NCI-H510A (cell line): ENCODE measurements at regions not wholly inside any gene's neighbourhood (a gene's known extent, or its start where the extent isn't known, plus 50 kb on each side); places are given as distances from the start of the nearest gene placed in this dataset.

Experiments
- DNase-seq: peaks from one replicate; lab custom pipeline; 2025; lab: John Stamatoyannopoulos, UW

- no peak for DNase-seq
Observed at GRCh38 chr6:56407883-56408410, 160.6 kb upstream of the COL21A1 start.

DNA sequence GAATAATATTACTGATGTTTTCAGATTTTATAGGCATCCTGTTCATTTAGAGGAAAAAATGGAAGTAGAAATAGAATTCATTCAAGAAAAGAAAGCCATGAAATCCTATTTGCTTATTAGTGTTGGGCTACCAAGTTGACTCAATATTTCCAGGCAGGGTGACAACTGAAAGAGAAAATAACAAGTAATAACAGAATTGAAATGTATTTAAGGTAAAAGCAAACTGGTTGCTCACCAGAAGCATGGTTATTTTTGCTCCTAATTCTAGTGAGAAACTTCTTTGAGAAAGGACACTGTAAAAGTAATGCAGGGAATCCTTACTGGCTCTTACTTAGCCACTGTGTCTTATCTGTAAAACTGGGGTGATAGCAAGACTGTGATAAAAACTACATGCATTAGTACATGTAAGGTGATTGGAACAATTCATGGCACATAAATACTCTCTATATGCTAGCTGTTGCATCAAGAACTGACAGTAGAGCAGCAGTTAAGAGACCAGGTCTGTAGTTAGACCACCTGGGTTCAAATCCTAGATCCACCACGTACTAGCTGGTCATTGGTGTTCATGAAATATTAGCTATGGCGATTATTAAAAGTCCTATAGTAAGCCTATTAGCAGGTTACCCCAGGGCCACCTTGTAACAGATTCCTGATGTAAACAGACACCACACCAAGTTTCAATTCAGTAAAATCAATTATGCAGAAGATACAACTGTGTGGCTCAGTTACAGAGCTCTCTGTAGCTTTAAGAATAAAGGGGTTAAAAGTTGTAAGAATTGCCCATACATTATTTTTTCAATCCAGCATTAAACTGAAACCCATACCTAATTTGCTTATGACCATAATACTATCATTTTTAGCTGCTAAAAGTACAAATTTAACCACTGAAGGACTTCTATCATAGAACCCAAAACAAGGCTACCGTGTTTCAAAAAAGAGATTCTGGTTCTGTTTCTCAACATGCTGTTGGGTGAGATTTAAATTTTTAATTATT is 159.2 kb upstream of the COL21A1 start:
- no peak for DNase-seq

DNA sequence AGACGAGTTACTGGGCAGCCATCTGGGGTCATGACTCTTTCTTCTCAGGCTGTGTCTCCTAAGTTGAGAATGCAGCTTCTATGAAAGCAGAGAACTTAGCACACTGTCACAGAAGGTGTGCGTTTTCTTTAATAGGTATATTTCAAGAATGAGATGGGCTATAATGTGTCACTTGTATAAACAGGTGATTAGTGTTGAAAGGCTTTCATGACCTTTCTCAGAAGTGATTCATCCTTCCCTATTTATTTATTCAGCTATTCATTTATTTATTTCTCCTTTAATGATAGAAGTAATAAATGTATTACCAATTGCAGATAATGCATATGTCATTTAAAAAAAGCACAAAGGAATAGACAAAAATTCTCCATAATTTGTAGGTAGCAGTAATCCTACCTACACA is 157.2 kb upstream of the COL21A1 start:
- DNase-seq: no peak

DNA sequence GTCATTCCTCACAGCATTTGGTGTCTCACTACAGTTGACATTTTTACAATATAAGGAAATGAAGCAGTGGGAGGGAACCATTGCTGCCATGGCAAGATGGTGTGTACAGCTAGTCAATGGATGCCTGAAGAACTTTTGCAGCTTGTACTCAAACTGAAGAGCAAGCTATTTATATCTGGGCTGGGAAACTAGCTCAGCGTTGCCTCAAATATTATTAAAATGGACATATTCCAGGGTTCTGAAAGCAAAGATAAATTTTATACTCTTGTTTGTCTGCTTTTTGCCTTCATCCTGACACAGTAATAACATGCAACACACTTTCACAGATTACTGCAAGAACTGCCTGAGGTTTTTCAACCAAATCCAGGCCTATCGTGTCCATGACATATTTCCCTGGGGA is 156.4 kb upstream of the COL21A1 start:
- no peak for DNase-seq

GRCh38 chr6:56401477-56402070 is 154.2 kb upstream of the COL21A1 start:
- no peak for DNase-seq

GRCh38 chr6:56400273-56400672 is 152.9 kb upstream of the COL21A1 start:
- no peak for DNase-seq

- DNase-seq: peak; percentile 90
Observed at GRCh38 chr6:56399672-56400263, 152.4 kb upstream of the COL21A1 start.

GRCh38 chr6:56399250-56399671 is 151.9 kb upstream of the COL21A1 start:
- DNase-seq: peak; percentile 20

DNA sequence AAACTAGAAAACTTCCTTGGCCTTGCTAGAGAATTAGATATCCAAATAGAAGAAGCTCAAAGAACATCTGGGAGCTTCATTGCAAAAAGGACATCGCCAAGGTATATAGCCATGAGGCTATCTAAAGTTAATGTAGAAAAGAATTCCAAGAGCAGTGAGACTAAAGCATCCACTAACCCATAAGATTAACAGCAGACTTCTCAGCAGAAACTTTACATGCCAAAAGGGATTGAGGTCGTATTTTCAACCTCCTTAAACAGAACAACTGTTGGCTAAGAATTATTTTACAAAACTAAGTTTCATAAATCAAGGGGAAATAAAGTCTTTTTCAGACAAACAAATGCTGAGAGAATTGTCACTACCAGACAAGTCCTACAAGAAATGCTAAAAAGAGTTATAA is 149.1 kb upstream of the COL21A1 start:
- no peak for DNase-seq

DNA sequence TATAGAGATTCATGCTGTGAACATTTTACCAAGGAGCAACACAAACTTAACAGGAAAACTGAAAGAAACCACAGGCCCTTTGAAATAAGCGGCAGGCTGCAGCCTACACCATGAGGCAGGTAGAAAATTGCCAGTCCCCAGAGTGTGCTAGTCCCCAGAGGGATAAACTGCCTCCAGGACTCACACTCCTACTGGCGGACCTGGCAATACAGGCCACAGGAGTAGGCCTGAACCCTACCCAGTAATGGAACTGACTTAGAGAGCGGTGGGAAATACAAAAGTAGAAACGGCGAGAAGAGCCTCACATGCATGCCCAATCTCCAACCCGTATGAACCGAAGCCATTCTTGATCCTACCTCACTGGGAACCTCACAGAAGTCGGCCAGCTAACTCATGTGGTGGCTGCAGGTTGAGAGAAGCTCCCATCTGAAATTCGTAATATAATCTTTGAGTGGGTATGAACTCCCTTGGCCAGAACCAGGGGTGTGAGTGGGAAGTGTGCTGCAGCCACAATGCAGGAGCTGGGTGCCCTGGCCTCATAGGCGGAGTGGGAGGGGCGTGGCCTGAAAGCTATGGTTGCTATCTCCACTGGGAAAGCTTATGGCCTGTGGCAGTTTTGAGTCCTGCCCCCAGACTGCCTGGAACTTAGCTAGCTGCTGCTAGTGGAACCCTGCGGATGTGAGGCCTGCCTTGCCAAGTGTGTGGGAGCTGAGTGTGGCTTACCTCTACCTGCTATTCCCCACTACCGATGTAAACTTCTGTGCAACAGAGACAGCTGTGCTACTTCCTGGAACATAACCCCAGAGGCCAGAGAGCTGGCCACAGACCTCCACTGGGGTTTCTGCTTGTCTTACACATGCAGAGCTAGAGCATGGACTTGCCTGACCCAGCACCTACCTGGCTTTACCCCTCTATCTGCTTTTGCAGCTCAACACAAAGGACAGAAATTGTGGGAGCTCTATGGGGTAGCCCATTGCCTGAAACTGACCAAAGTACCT is 146.5 kb upstream of the COL21A1 start:
- no peak for DNase-seq

GRCh38 chr6:56388415-56388755 is 141.0 kb upstream of the COL21A1 start:
- DNase-seq: no peak

DNA sequence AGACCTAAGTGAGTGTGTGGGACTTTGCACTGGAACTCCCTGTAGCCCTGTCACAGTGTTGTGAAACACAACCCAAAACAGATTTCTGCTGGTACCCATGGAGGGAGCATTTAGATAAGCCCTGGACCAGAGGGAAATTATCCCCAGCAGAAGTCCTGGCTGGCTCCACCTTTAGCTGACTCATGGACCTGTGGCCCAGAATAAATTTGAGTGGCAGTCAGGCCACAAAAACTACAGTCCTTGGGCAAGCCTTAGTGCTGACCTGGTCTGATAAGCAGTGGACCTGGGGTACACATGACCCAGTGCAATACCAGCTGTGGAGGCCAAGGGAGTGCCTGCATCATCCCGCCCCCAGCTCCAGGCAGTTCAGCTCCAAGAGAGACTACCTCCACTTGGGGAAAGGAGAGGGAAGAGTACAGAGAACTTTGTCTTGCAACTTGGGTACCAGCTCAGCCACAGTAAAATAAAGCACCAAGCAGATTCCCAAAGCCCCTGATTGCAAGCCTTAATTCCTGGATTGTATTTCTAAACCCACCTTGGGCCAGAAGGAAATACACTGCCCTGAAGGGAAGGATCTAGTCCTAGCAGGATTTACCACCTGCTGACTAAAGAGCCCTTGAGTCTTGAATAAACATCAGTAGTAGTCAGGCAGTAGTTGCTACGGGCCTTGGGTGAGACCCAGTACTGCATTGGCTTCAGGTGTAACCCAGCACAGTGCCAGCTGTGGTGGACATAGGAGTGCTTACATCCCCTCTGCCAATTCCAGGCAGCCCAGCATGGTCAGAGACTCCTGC is 140.4 kb upstream of the COL21A1 start:
- peak; percentile 99 for DNase-seq

- no peak for DNase-seq
Observed at GRCh38 chr6:56386717-56387116, 139.3 kb upstream of the COL21A1 start.

DNA sequence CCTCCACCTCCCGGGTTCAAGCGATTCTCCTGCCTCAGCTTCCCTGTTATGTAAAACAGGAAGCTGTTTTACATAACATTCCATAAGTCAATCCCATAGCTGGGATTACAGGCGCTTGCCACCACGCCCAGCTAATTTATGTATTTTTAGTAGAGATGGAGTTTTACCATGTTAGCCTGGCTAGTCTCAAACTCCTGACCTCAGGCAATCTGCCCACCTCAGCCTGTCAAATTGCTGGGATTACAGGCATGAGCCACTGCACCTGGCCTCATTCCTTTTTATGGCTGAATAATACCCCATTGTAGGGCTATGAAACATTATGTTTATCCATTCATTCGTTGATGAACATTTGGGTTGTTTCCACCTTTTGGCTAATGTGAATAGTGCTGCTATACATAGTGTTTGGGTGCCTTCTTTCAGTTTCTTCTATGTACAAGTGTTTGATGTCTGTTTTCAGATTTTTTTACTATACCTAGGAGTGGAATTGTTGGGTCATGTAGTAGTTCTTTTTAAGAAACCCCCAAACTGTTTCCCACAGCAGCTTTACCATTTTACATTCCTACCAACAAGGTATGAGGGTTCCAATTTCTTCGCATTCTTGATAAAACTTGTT is 138.7 kb upstream of the COL21A1 start:
- DNase-seq: no peak

- DNase-seq: no peak
Observed at GRCh38 chr6:56383160-56383559, 135.8 kb upstream of the COL21A1 start.

DNA sequence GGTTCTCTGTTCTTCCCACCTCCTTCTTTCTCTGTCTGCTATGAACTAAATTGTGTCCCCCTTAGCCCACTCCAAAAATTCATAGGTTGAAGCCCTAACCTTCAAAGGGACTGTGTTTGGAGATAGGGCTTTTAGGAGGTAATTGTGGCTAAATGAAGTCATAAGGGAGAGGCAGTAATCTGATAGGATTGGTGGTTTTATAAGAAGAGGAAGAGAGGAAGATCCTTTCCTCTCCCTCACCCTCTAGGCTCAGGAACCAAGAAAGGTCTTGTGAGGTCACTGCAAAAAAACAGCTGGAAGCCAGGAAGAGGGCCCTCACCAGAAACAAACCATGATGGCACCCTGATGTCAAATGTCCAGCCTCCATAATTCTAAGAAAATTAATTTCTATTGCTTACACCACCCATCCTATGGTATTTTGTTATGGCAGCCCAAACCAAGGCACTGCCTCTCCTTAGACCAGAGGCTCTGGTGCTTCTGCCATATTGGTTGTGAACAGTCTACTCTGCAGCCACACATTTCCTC is 135.1 kb upstream of the COL21A1 start:
- DNase-seq: no peak

DNA sequence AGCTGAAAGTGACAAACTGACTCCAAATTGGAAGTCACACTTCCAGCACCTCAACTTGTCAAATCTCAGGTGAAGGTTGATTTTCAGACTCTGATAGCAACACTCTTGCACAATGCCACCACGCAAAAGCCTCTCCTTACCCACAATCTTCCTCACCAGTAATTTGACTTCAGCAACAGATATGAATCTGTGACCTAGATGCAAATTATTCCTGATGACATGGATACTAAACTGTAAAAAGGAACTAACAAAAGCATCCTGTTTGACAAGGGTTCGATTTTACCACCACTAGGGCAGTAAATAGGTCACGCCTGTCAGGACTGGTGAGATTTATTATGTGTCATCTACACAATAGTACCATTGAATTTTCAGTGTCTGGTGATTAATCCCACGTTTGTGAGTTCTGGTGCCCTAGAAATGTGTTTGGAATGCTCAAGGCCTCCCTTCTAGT is 134.4 kb upstream of the COL21A1 start:
- peak; percentile 69 for DNase-seq

- no peak for DNase-seq
Observed at GRCh38 chr6:56380476-56380875, 133.1 kb upstream of the COL21A1 start.

- DNase-seq: no peak
Observed at GRCh38 chr6:56378966-56379585, 131.7 kb upstream of the COL21A1 start.
